ENCODE measurements at regions not wholly inside any gene's neighbourhood (a gene's known extent, or its start where the extent isn't known, plus 50 kb on each side); places are given as distances from the start of the nearest gene placed in this dataset.
"Not testable (repeated sequence)": the region's sequence is repeated elsewhere in the genome, so short reads cannot be mapped to it uniquely, and the experiment has no call there.

DNA sequence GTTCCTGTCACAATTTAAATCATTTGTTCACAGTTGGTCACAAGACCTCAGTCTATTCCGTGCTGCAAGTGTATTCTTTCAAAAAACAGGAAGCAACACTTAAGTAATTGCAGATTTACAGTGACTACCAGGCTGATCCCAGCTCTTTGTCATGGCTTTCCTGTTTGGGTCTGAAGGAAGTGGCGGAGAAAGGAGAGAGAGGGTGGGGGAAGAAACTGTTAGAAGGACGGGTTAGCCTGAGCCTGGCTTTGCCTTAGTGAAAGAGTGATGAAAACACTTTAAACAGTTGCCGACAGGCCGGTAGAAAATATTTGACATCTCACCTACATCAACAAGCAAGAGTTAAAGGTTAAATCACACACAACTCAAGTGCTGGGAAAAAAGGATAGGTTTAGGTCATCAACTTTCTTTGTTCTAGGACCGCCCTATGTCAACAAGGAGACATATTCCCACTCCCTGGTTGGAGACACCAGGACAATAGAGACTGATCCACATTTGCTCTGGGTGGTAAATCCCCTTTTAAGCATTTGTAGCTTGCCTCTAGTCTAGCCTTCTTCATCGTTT lies 102.2 kb upstream of the DAB2 start:
- Histone ChIP-seq H3K9me3 (ENCODE audit: insufficient read depth, low read length) (no peaks in the 10 kb centered on the region), H3K4me2 (ENCODE audit: low read length) (no peak overlapping the region), H3K4me3 (ENCODE audit: low read length) (no peak overlapping the region), H2AFZ (ENCODE audit: low read depth, low read length) (no peak overlapping the region), H3K27ac (ENCODE audit: low read length) (no peak overlapping the region), H3K36me3 (replicated peaks; ENCODE audit: low read depth, low read length) (no peaks in the 10 kb centered on the region), H3K27me3 (ENCODE audit: low read depth, low read length) (no peaks in the 10 kb centered on the region), H3K4me1 (ENCODE audit: low read length) (no peaks in the 10 kb centered on the region), H3K79me2 (ENCODE audit: low read length) (no peaks in the 10 kb centered on the region), H3K9ac (ENCODE audit: low read length) (no peak overlapping the region), H4K20me1 (ENCODE audit: insufficient read depth, low read length) (no peaks in the 10 kb centered on the region)
- TF ChIP-seq EZH2phosphoT487 (IDR thresholded peaks at IDR 0.05; ENCODE audit: low read depth) (no peak), CTCF (IDR thresholded peaks at IDR 0.05; ENCODE audit: low read depth, low read length) (no peak)

DNA sequence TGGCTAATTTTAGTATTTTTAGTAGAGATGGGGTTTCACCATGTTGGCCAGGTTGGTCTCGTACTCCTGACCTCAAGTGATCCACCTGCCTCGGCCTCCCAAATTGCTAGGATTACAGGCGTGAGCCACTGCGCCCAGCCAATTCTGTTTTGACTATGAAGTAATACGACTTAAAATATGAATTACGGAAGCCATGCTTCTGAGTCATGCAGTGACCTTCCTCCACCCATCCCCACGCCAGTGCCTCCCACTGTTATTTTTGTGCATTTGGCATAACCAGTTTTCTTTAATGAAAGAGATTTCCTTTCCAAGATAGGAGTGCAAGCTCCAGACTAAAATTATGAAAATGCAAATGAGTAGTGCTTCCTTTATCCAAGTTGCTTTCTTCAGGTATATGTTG lies 101.0 kb upstream of the DAB2 start:
- H3K79me2 ChIP-seq (ENCODE audit: low read length); H3K4me3 ChIP-seq (ENCODE audit: low read length); H2AFZ ChIP-seq (ENCODE audit: low read depth, low read length); H3K27ac ChIP-seq (ENCODE audit: low read length); H3K9me3 ChIP-seq (ENCODE audit: insufficient read depth, low read length); H3K27me3 ChIP-seq (ENCODE audit: low read depth, low read length); H3K4me1 ChIP-seq (ENCODE audit: low read length); H3K4me2 ChIP-seq (ENCODE audit: low read length); H3K9ac ChIP-seq (ENCODE audit: low read length); H3K36me3 ChIP-seq (replicated peaks; ENCODE audit: low read depth, low read length); H4K20me1 ChIP-seq (ENCODE audit: insufficient read depth, low read length): not testable (repeated sequence)

GRCh38 chr5:39525271-39525670 lies 100.5 kb upstream of the DAB2 start:
- no peak overlapping the region for H3K4me2 ChIP-seq (ENCODE audit: low read length)

DNA sequence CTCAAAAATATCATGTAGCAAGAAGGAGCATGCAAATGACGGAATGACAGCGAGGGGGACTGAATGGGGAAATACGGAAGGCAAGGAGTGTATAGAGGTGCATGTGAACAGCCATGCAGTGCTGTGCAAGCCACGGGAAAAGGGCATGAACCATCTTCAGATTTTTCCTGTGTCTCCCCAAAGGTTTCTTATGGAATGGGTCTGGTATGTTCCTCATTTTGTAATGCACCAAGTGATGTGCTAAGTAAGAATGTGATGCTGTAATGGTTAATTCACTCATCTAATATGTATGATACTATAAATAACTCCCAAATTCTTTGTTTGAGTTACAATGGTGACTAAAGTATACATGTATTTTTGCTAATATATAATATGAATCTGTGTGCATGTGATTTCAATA lies 99.0 kb upstream of the DAB2 start:
- H3K4me1 ChIP-seq (ENCODE audit: low read length), result no peaks in the 10 kb centered on the region
- no peaks in the 10 kb centered on the region for H3K27me3 ChIP-seq (ENCODE audit: low read depth, low read length)
- H3K79me2 ChIP-seq (ENCODE audit: low read length), result no peaks in the 10 kb centered on the region
- no peak overlapping the region for H3K4me2 ChIP-seq (ENCODE audit: low read length)
- H3K9ac ChIP-seq (ENCODE audit: low read length), result no peak overlapping the region
- TF ChIP-seq CTCF (IDR thresholded peaks at IDR 0.05; ENCODE audit: low read depth, low read length) (no peak), EZH2phosphoT487 (IDR thresholded peaks at IDR 0.05; ENCODE audit: low read depth) (no peak)
- H3K36me3 ChIP-seq (replicated peaks; ENCODE audit: low read depth, low read length), result no peaks in the 10 kb centered on the region
- no peak overlapping the region for H2AFZ ChIP-seq (ENCODE audit: low read depth, low read length)
- no peaks in the 10 kb centered on the region for H4K20me1 ChIP-seq (ENCODE audit: insufficient read depth, low read length)
- H3K4me3 ChIP-seq (ENCODE audit: low read length), result no peak overlapping the region
- H3K9me3 ChIP-seq (ENCODE audit: insufficient read depth, low read length), result no peaks in the 10 kb centered on the region
- no peak overlapping the region for H3K27ac ChIP-seq (ENCODE audit: low read length)

More at GRCh38 chr5:39525271-39525670, 100.5 kb upstream of the DAB2 start:
- H3K27me3 ChIP-seq (ENCODE audit: low read depth, low read length), result no peaks in the 10 kb centered on the region
- H3K4me1 ChIP-seq (ENCODE audit: low read length), result no peaks in the 10 kb centered on the region
- no peaks in the 10 kb centered on the region for H4K20me1 ChIP-seq (ENCODE audit: insufficient read depth, low read length)
- H3K27ac ChIP-seq (ENCODE audit: low read length), result no peak overlapping the region
- H3K9ac ChIP-seq (ENCODE audit: low read length), result no peak overlapping the region
- H3K79me2 ChIP-seq (ENCODE audit: low read length), result no peaks in the 10 kb centered on the region
- no peaks in the 10 kb centered on the region for H3K36me3 ChIP-seq (replicated peaks; ENCODE audit: low read depth, low read length)
- no peak overlapping the region for H2AFZ ChIP-seq (ENCODE audit: low read depth, low read length)
- H3K4me3 ChIP-seq (ENCODE audit: low read length), result no peak overlapping the region
- no peak for TF ChIP-seq EZH2phosphoT487 (IDR thresholded peaks at IDR 0.05; ENCODE audit: low read depth)
- no peak for TF ChIP-seq CTCF (IDR thresholded peaks at IDR 0.05; ENCODE audit: low read depth, low read length)
- no peaks in the 10 kb centered on the region for H3K9me3 ChIP-seq (ENCODE audit: insufficient read depth, low read length)

Measured in OCI-LY3 (cell line).